K562 (cell line): ENCODE measurements at regions not wholly inside any gene's neighbourhood (a gene's known extent, or its start where the extent isn't known, plus 50 kb on each side); places are given as distances from the start of the nearest gene placed in this dataset.

ENCODE experiments used
- ATAC-seq: fragments of 200-7000 bp; cut with Tn5 transposase; 3 replicates; pipeline ENCODE4 v1.9.1; 2020; ENCODE audit warnings: moderate library complexity
- BruUV-seq: library from RNA; stranded (reverse); fragments of 400-500 nt; replicated peaks from 2 replicates; lab custom pipeline; 2021; lab: Mats Ljungman, UMichigan
- CTCF ChIA-PET: fragments of 300-600 bp; formaldehyde crosslinking; extraction: SDS; loops from one replicate; lab custom pipeline; 2021; ENCODE audit warnings: low intra/inter-chr PET ratio; lab: Yijun Ruan, JAX
- POLR2A ChIA-PET: fragments of 300-600, 350-650 bp; sonication (Branson Sonifier 250); formaldehyde crosslinking; extraction: SDS; loops from one replicate; lab custom pipeline; 2021; ENCODE audit warnings: antibody characterized with exemption, inconsistent platforms; lab: Yijun Ruan, JAX
- DNase-seq, 4 experiments: peaks; one replicate each; pipeline versions ENCODE4 v3.0.0 to v3.0.0-alpha.2; 2011 to 2018; ENCODE audit warnings: low spot score in 3 of 4, mixed read lengths in 3 of 4; ENCODE audit errors: extremely low read depth in 1 of 4
- FAIRE-seq: peaks from 2 replicates; lab custom pipeline; 2011; peaks lifted over from hg19 to GRCh38; lab: Jason Lieb, UNC
- H2AFZ ChIP-seq: 2 replicates; pipeline ENCODE4 v1.6.0; 2011; ENCODE audit warnings: low read depth, low read length, control low read depth, inconsistent platforms
- H3K27ac ChIP-seq: fragments of 200-600 bp; 3 replicates; pipeline ENCODE4 v1.8.0; 2011; ENCODE audit warnings: low read depth, mild to moderate bottlenecking, control low read depth, inconsistent platforms, low read length, moderate library complexity, mixed read lengths; ENCODE audit errors: extremely low read depth
- H3K27me3 ChIP-seq, 2 experiments: fragments of 300-600 bp in 1 of 2; 2 replicates in 1 of 2; 3 replicates in 1 of 2; pipeline versions ENCODE4 v1.6.0 to v1.8.0; 2011; ENCODE audit warnings: inconsistent platforms in 2 of 2, low read length in 2 of 2, mild to moderate bottlenecking in 1 of 2, mixed read lengths in 1 of 2, moderate library complexity in 1 of 2; ENCODE audit not compliant: control insufficient read depth in 2 of 2, insufficient read depth in 2 of 2
- H3K36me3 ChIP-seq: fragments of 300-600 bp; 3 replicates; pipeline ENCODE4 v1.8.0; 2011; ENCODE audit warnings: mild to moderate bottlenecking, low read length, inconsistent platforms; ENCODE audit not compliant: control insufficient read depth, insufficient read depth
- H3K4me1 ChIP-seq, 2 experiments: fragments of 200-600 bp in 1 of 2; replicated peaks in 1 of 2; 2 replicates in 1 of 2; 3 replicates in 1 of 2; pipeline versions ENCODE4 v1.5.1 to v1.8.0; 2011; ENCODE audit warnings: inconsistent platforms in 2 of 2, low read length in 2 of 2, mild to moderate bottlenecking in 1 of 2, mixed read lengths in 1 of 2, moderate library complexity in 1 of 2; ENCODE audit not compliant: control insufficient read depth in 2 of 2, insufficient read depth in 2 of 2
- H3K4me2 ChIP-seq: 2 replicates; pipeline ENCODE4 v1.6.1; 2011; ENCODE audit warnings: low read length, control low read depth, inconsistent platforms, mixed read lengths; ENCODE audit not compliant: insufficient read depth
- H3K4me3 ChIP-seq: fragments of 200-600 bp; sonication (generic), shearing (Covaris generic); 2 replicates; pipeline ENCODE4 v1.5.1; 2016; ENCODE audit warnings: control low read depth, inconsistent platforms
- H3K79me2 ChIP-seq: fragments of 200-600 bp; 3 replicates; pipeline ENCODE4 v1.8.0; 2011; ENCODE audit warnings: low read length, inconsistent platforms; ENCODE audit not compliant: control insufficient read depth, insufficient read depth
- H3K9ac ChIP-seq, 2 experiments: 2 replicates each; pipeline versions ENCODE4 v1.6.0 to v1.6.1; 2011; ENCODE audit warnings: low read depth in 2 of 2, low read length in 2 of 2, control low read depth in 1 of 2, inconsistent platforms in 1 of 2, mild to moderate bottlenecking in 1 of 2, mixed read lengths in 1 of 2; ENCODE audit not compliant: insufficient read depth in 1 of 2
- H3K9me1 ChIP-seq: one replicate; pipeline ENCODE4 v1.6.0; 2011; ENCODE audit warnings: inconsistent platforms, mild to moderate bottlenecking, low read length, moderate library complexity; ENCODE audit not compliant: control insufficient read depth, insufficient read depth
- H3K9me3 ChIP-seq: replicated peaks from 2 replicates; pipeline ENCODE4 v1.5.1; 2011; ENCODE audit warnings: low read depth, low read length, inconsistent platforms; ENCODE audit not compliant: control insufficient read depth, insufficient read depth
- H4K20me1 ChIP-seq: replicated peaks from 2 replicates; pipeline ENCODE4 v1.6.1; 2011; ENCODE audit warnings: low read length, inconsistent platforms, mixed read lengths; ENCODE audit not compliant: control insufficient read depth, insufficient read depth
- BCL6 ChIP-seq: fragments of 250-450 bp; sonication (Bioruptor Pico); IDR thresholded peaks from 2 replicates; pipeline ENCODE4 v1.4.0; 2020
- CBFA2T2 ChIP-seq: fragments of 450-650 bp; conservative IDR thresholded peaks from 2 replicates; pipeline ENCODE4 v1.6.1; 2017; ENCODE audit warnings: mild to moderate bottlenecking
- MBD2 ChIP-seq: sonication (generic); IDR thresholded peaks from 2 replicates; pipeline ENCODE4 v1.6.1; 2016; ENCODE audit warnings: low read depth, borderline replicate concordance
- OTX1 ChIP-seq: fragments of 450-650 bp; formaldehyde crosslinking; IDR thresholded peaks from 2 replicates; pipeline ENCODE4 v1.4.0; 2022; ENCODE audit warnings: mild to moderate bottlenecking
- XRCC3 ChIP-seq: fragments of 450-650 bp; IDR thresholded peaks from 2 replicates; pipeline ENCODE4 v1.6.1; 2017; ENCODE audit warnings: mild to moderate bottlenecking, moderate library complexity
- ZBTB17 ChIP-seq: fragments of 450-650 bp; formaldehyde crosslinking; IDR thresholded peaks from 2 replicates; pipeline ENCODE4 v1.4.0; 2020; ENCODE audit warnings: mild to moderate bottlenecking
- ZNF589 ChIP-seq: fragments of 200-800 bp; sonication (Bioruptor generic); IDR thresholded peaks from 2 replicates; pipeline ENCODE4 v1.6.1; 2016; ENCODE audit warnings: low read depth, missing genetic modification characterization, missing compliant biosample characterization
- ZNF639 ChIP-seq, 2 experiments: fragments of 200-800 bp in 1 of 2; sonication (Bioruptor generic) in 1 of 2; sonication (generic) in 1 of 2; formaldehyde crosslinking in 1 of 2; IDR thresholded peaks in 1 of 2; conservative IDR thresholded peaks in 1 of 2; 2 replicates each; pipeline versions ENCODE4 v1.5.0 to v1.6.1; 2016 to 2020; ENCODE audit warnings: missing compliant biosample characterization in 1 of 2, missing genetic modification characterization in 1 of 2, missing genetic modification reagents in 1 of 2
- WGBS: fragments of 100-300 bp; shearing (Covaris generic); methylation state at CpG from one replicate; pipeline ENCODE4 v1.1.6; 2016; ENCODE audit warnings: low coverage, mixed read lengths; ENCODE audit not compliant: insufficient coverage; ENCODE audit errors: missing lambda C conversion rate; 5-methylcytosine and 5-hydroxymethylcytosine counted together
- in situ Hi-C: fragments of 300-500 bp; cut with MboI; formaldehyde crosslinking; loops from 4 replicates; pipeline ENCODE4 v1.15.0; 2018; ENCODE audit warnings: inconsistent platforms, mixed read lengths
- intact Hi-C: fragments of 100-400 bp; cut with micrococcal nuclease; formaldehyde crosslinking; loops from 2 replicates; pipeline ENCODE4 v1.14.2; 2022
- TF ChIP-seq, protein P1 (sequence below): fragments of 250-450 bp; sonication (Bioruptor Pico); IDR thresholded peaks from 2 replicates; pipeline ENCODE4 v1.5.1; 2021; ENCODE audit warnings: mild to moderate bottlenecking
- TF ChIP-seq, protein P2 (sequence below): fragments of 450-650 bp; IDR thresholded peaks from 2 replicates; pipeline ENCODE4 v1.6.1; 2017; ENCODE audit warnings: mild to moderate bottlenecking, moderate library complexity

DNA sequence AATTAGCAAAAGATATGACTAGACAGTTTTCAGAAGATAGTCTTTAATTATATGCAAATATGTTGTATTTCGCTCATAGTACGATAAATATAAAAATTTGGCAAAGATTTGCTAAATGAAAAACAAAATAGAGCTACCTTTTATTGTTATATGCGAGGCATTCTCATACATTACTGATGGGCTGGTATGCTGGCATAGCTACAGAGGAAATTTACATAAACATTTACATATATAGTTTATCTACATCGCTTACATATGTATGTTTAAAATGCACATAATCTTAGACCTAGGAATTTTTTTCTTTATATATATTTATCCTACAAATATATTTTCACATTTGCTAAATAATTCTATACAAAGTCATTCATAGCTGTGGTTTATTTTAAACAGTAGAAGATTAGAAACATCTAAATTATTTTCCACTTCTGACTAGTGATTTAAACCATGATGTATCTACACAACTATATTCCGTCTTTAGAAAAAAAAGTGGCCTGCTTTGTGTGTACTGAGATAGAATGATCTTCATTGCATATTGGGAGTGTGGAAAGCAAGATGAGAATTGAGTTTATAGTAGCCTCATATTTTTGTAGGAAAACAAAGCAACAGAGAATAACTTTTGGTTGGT, 1345.0 kb upstream of the SLC10A2 start:
- Histone ChIP-seq H3K9me1 (no peaks in the 10 kb centered on the region), H3K9ac (no peak overlapping the region), H4K20me1 (no peaks in the 10 kb centered on the region), H3K36me3 (no peaks in the 10 kb centered on the region), H3K4me3 (no peak overlapping the region), H3K27ac (no peak overlapping the region), H3K27me3 (no peaks in the 10 kb centered on the region), H3K9me3 (no peaks in the 10 kb centered on the region), H2AFZ (no peak overlapping the region), H3K4me2 (no peak overlapping the region), H3K4me1 (no peaks in the 10 kb centered on the region), H3K79me2 (no peaks in the 10 kb centered on the region)
- intact Hi-C loops, result no loop called here
- ATAC-seq (no peak), FAIRE-seq (no peak), DNase-seq (no peak)
- BruUV-seq, result no TSS peak
- 0% methylated on average over 5 of the region's 5 CpGs for WGBS
- in situ Hi-C loops, result no loop called here
- ChIA-PET CTCF (no interaction called here), POLR2A (interaction anchor here (0.6 kb wide), 1 partner anchor 15 kb away, joined by 3 read pairs; no protein-coding TSS in a partner anchor)
- TF ChIP-seq ZBTB17 (no peak), CBFA2T2 (no peak), MBD2 (no peak), BCL6 (CRISPR knock-in tag) (no peak), OTX1 (no peak), ZNF639 (CRISPR knock-in tag; conservative IDR thresholded peaks at IDR 0.05 in 1 of 2, IDR thresholded peaks at IDR 0.05 in 1 of 2) (no peak), XRCC3 (no peak), ZNF589 (CRISPR knock-in tag) (no peak)
- TF ChIP-seq, protein P1, sequence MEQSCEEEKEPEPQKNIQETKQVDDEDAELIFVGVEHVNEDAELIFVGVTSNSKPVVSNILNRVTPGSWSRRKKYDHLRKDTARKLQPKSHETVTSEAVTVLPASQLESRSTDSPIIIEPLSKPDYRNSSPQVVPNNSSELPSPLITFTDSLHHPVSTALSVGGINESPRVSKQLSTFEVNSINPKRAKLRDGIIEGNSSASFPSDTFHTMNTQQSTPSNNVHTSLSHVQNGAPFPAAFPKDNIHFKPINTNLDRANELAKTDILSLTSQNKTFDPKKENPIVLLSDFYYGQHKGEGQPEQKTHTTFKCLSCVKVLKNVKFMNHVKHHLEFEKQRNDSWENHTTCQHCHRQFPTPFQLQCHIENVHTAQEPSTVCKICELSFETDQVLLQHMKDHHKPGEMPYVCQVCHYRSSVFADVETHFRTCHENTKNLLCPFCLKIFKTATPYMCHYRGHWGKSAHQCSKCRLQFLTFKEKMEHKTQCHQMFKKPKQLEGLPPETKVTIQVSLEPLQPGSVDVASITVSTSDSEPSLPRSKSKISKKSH (CRISPR knock-in tag), result no peak
- TF ChIP-seq, protein P2, sequence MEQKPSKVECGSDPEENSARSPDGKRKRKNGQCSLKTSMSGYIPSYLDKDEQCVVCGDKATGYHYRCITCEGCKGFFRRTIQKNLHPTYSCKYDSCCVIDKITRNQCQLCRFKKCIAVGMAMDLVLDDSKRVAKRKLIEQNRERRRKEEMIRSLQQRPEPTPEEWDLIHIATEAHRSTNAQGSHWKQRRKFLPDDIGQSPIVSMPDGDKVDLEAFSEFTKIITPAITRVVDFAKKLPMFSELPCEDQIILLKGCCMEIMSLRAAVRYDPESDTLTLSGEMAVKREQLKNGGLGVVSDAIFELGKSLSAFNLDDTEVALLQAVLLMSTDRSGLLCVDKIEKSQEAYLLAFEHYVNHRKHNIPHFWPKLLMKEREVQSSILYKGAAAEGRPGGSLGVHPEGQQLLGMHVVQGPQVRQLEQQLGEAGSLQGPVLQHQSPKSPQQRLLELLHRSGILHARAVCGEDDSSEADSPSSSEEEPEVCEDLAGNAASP, result no peak
